Body of pancreas (tissue), 4 donors: ENCODE measurements at regions not wholly inside any gene's neighbourhood (a gene's known extent, or its start where the extent isn't known, plus 50 kb on each side); places are given as distances from the start of the nearest gene placed in this dataset.

Source experiments
- CTCF ChIP-seq, 7 experiments: fragments of 450-650 bp in 4 of 7; fragments of 200-600 bp in 3 of 7; sonication (generic) in 3 of 7; IDR thresholded peaks; one replicate each; pipeline ENCODE4 v1.5.1; 2016 to 2019; ENCODE audit warnings: antibody characterized with exemption in 7 of 7
- POLR2A ChIP-seq, 3 donors: fragments of 450-650 bp; IDR thresholded peaks; one replicate each; pipeline ENCODE4 v1.6.1; 2016; ENCODE audit warnings: antibody characterized with exemption in 3 of 3, mild to moderate bottlenecking in 2 of 3

GRCh38 chr7:41603985-41604384 is 98.9 kb downstream of the INHBA start:
- no peak for TF ChIP-seq CTCF (IDR thresholded peaks at IDR 0.05)
- TF ChIP-seq POLR2A (IDR thresholded peaks at IDR 0.05): no peak
